GM18951 (cell line): ENCODE measurements at regions not wholly inside any gene's neighbourhood (a gene's known extent, or its start where the extent isn't known, plus 50 kb on each side); places are given as distances from the start of the nearest gene placed in this dataset.

Experiments used
- POLR2A ChIP-seq: IDR thresholded peaks from 4 replicates; pipeline ENCODE4 v1.6.1; 2011; ENCODE audit warnings: mild to moderate bottlenecking; ENCODE audit not compliant: insufficient read length, insufficient read depth; ENCODE audit errors: extremely low read depth
- in situ Hi-C: fragments of 300-500 bp; cut with MboI; formaldehyde crosslinking; loops from one replicate; pipeline ENCODE4 v1.12.0; 2022; ENCODE audit warnings: low sequenced_read_pairs, mixed read lengths, inconsistent platforms; ENCODE audit not compliant: unreplicated experiment

GRCh38 chr3:19093084-19093483, 55.2 kb upstream of the KCNH8 start:
- in situ Hi-C loops, result no loop called here
- no peak for TF ChIP-seq POLR2A

GRCh38 chr3:19077388-19077787, 70.9 kb upstream of the KCNH8 start:
- no peak for TF ChIP-seq POLR2A
- in situ Hi-C loops, result no loop called here

DNA sequence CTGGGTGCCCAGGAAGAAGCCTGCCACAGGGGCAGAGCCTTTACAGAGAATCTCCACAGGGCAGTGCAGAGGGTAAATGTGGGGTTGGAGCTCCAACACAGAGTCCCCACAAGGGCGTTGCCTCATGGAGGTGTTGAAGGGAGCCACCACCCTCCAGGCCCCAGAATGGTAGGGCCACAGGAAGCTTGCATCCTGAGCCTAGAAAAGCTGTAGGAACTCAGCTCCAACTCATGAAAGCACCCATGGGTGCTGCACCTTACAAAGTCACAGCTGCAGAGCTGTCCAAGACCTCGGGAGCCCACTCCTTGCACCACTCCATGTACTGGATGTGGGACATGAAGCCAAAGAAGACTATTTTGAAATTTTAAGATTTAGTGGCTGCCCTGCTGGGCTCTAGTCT, 73.3 kb upstream of the KCNH8 start:
- no peak for TF ChIP-seq POLR2A
- in situ Hi-C loops, result no loop called here

GRCh38 chr3:19074257-19074900, 73.9 kb upstream of the KCNH8 start:
- TF ChIP-seq POLR2A, result no peak
- in situ Hi-C loops, result no loop called here

DNA sequence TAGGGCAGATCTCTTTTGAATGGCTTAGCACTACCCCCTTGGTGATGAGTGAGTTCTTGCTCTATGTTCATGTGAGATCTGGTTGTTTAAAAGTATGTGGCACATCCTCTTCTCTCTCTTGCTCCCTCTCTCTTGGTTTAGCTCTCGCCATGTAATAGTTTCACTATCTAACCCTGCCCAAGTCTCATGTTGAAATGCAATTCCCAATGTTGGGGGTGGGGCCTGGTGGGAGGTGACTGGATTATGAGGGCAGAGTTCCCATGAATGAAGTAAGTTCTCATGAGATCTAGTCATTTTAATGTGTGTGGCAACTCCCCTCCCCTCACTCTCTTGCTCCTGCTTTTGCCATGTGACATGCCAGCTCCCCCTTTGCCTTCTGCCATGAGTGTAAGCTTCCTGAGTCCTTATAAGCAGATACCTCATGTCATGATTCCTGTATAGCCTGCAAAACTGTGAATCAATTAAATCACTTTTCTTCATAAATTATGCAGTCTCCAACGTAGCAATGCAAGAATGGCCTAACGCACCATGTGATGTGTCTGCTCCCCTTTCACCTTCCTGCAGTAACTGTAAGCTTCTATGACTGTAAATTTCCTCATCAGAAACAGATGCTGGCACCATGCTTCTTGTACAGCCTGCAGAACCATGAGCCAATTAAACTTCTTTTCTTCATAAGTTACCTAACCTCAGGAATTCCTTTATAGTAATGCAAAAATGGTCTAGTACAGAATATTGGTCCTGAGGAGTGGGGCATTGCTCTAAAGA, 74.8 kb upstream of the KCNH8 start:
- no peak for TF ChIP-seq POLR2A
- in situ Hi-C loops, result no loop called here

- in situ Hi-C loops, result no loop called here
- no peak for TF ChIP-seq POLR2A
Measured at GRCh38 chr3:19070325-19070724, 78.0 kb upstream of the KCNH8 start.

GRCh38 chr3:19065027-19065426, 83.3 kb upstream of the KCNH8 start:
- in situ Hi-C loops, result no loop called here
- no peak for TF ChIP-seq POLR2A

DNA sequence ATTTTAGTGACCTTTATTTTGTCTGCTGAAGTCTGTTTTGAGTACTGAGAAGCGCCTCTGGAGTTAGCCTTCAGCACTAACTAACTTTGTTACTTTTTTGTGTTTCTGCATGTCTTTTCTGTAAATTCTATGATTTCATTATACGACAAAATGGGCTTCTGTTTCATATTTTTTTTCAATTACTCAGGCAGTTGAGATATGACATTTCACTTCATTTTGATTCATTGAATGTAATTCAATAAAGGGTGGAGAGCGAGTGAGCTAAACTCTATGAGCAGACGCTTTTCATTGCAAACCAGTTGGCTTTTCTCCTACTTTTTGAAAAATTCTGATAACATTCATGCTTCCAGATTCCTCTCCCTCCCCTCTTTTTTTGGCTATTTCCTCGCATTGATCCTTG, 84.4 kb upstream of the KCNH8 start:
- no peak for TF ChIP-seq POLR2A
- in situ Hi-C loops, result no loop called here

- in situ Hi-C loops, result no loop called here
- no peak for TF ChIP-seq POLR2A
Measured at GRCh38 chr3:19060404-19060803, 87.9 kb upstream of the KCNH8 start.

DNA sequence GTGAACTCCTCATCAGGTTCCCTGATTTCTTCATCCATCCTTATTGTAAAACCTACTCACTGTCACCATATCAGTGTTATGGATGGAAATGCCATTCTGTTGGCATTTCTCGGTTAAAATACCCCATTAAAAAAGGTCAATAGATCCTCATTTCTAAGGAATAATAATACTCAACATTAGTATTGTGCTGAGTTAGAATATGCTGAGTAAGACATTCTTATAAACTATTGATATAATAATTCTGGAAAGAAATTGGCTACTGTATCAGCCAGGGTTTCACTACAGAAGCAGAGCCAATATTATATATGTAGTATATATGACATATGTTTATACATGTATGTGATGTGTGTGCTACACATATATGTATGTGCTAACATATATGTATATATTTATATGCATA, 95.4 kb upstream of the KCNH8 start:
- in situ Hi-C loops, result no loop called here
- no peak for TF ChIP-seq POLR2A

GRCh38 chr3:19046440-19046839, 101.9 kb upstream of the KCNH8 start:
- in situ Hi-C loops, result no loop called here

DNA sequence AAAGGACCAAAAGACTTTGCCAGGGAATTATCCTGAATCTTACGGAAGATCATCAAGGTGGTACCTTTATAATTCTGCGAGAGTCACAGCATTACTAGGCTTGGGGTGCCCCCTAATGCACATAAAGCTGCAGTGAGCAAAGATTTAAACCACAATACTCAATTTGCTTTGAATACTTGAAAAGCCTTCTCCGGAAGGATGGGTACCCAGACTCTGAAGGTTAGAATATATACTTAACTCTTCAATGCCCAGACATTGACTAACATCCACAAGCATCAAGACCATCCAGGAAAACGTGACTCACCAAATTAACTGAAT, 117.8 kb upstream of the KCNH8 start:
- TF ChIP-seq POLR2A, result no peak
- in situ Hi-C loops, result no loop called here

More at GRCh38 chr3:19046440-19046839, 101.9 kb upstream of the KCNH8 start:
- no peak for TF ChIP-seq POLR2A

GRCh38 chr3:19029837-19030521, 118.3 kb upstream of the KCNH8 start:
- in situ Hi-C loops, result no loop called here
- no peak for TF ChIP-seq POLR2A

GRCh38 chr3:19025441-19025840, 122.9 kb upstream of the KCNH8 start:
- in situ Hi-C loops, result no loop called here
- TF ChIP-seq POLR2A, result no peak
